ENCODE measurements at regions not wholly inside any gene's neighbourhood (a gene's known extent, or its start where the extent isn't known, plus 50 kb on each side); places are given as distances from the start of the nearest gene placed in this dataset.

- TF ChIP-seq EZH2 (IDR thresholded peaks at IDR 0.05; ENCODE audit: borderline replicate concordance, low read depth, low read length, severe bottlenecking): no peak
- no peak for TF ChIP-seq MAX (IDR thresholded peaks at IDR 0.05; ENCODE audit: insufficient read depth, insufficient read length)
- no peak for TF ChIP-seq CTCF (IDR thresholded peaks at IDR 0.05; ENCODE audit: extremely low read depth in 1 of 2, insufficient read depth in 1 of 2, low read depth in 1 of 2, low read length in 2 of 2)
- TF ChIP-seq POLR2AphosphoS5 (IDR thresholded peaks at IDR 0.05; ENCODE audit: insufficient read depth, low read depth, low read length): no peak
- no peak for TF ChIP-seq JUN (IDR thresholded peaks at IDR 0.05; ENCODE audit: borderline replicate concordance, insufficient read depth, insufficient read length, low read depth)
- TF ChIP-seq POLR2A (IDR thresholded peaks at IDR 0.05; ENCODE audit: low read depth, low read length): no peak
- TF ChIP-seq FOS (IDR thresholded peaks at IDR 0.05; ENCODE audit: borderline replicate concordance, insufficient read depth, low read length): no peak
- no peak for TF ChIP-seq GATA2 (IDR thresholded peaks at IDR 0.05; ENCODE audit: insufficient read depth, insufficient read length, low read depth, low read length)
- TF ChIP-seq MYC (IDR thresholded peaks at IDR 0.05; ENCODE audit: low read depth, low read length): no peak
- Histone ChIP-seq H3K27ac (ENCODE audit: insufficient read depth, low read depth, low read length) (no peak overlapping the region), H3K4me3 (replicated peaks in 1 of 3; ENCODE audit: insufficient read depth in 1 of 3, low read depth in 1 of 3, low read length in 3 of 3) (no peak overlapping the region), H2AFZ (ENCODE audit: low read depth, low read length) (no peak overlapping the region), H3K27me3 (ENCODE audit: control insufficient read depth in 2 of 2, insufficient read depth in 2 of 2, low read length in 2 of 2) (no peaks in the 10 kb centered on the region), H3K4me1 (ENCODE audit: control insufficient read depth, extremely low read depth, insufficient read depth, low read length) (no peaks in the 10 kb centered on the region), H3K9me1 (replicated peaks; ENCODE audit: control insufficient read depth, extremely low read depth, insufficient read depth, low read length) (no peaks in the 10 kb centered on the region), H4K20me1 (replicated peaks; ENCODE audit: control insufficient read depth, extremely low read depth, insufficient read depth, low read length) (no peaks in the 10 kb centered on the region), H3K9ac (replicated peaks; ENCODE audit: extremely low read depth, insufficient read depth, low read length) (no peak overlapping the region), H3K36me3 (ENCODE audit: control insufficient read depth in 2 of 2, extremely low read depth in 1 of 2, insufficient read depth in 2 of 2, low read length in 2 of 2) (no peaks in the 10 kb centered on the region), H3K79me2 (ENCODE audit: control insufficient read depth, insufficient read depth, low read length) (no peaks in the 10 kb centered on the region), H3K4me2 (ENCODE audit: insufficient read depth, low read length) (no peak overlapping the region), H3K9me3 (replicated peaks; ENCODE audit: control insufficient read depth, insufficient read depth, low read length) (no peaks in the 10 kb centered on the region)
- FAIRE-seq (no peak), DNase-seq (ENCODE audit: low read depth, low spot score) (no peak)
- intact Hi-C loops (cut with micrococcal nuclease) (no loop called here), dilution Hi-C loops (cut with MboI; ENCODE audit: extremely low pct_ligation_motif_present, low sequenced_read_pairs) (no loop called here)
- BruUV-seq (replicated peaks): no TSS peak
- CTCF ChIA-PET: no interaction called here
- POLR2A ChIA-PET: no interaction called here
Measured at GRCh38 chr6:40654828-40655227, 67.7 kb upstream of the LRFN2 start.
